Epithelial cell of esophagus (primary cell): ENCODE measurements at regions not wholly inside any gene's neighbourhood (a gene's known extent, or its start where the extent isn't known, plus 50 kb on each side); places are given as distances from the start of the nearest gene placed in this dataset.
"Not testable (repeated sequence)": the region's sequence is repeated elsewhere in the genome, so short reads cannot be mapped to it uniquely, and the experiment has no call there.

Experiments used
- DNase-seq: peaks from one replicate; pipeline ENCODE4 v3.0.0; 2010; ENCODE audit warnings: low read depth
- H3K4me3 ChIP-seq: 2 replicates; pipeline ENCODE4 v1.5.1; 2011; ENCODE audit warnings: mild to moderate bottlenecking, low read length, control low read depth
- CTCF ChIP-seq: IDR thresholded peaks from 2 replicates; pipeline ENCODE4 v1.5.1; 2011; ENCODE audit warnings: low read depth, mild to moderate bottlenecking, low read length, control low read depth, inconsistent platforms; ENCODE audit not compliant: insufficient read depth; ENCODE audit errors: missing control alignments

- TF ChIP-seq CTCF: peak; percentile 33
- DNase-seq: no peak
- H3K4me3 ChIP-seq: no peak overlapping the region
These were observed 197.3 kb upstream of the SDK2 start for GRCh38 chr17:73841431-73842060.

GRCh38 chr17:73847952-73848351 lies 203.7 kb upstream of the SDK2 start:
- H3K4me3 ChIP-seq: no peak overlapping the region
- DNase-seq: no peak
- no peak for TF ChIP-seq CTCF

- TF ChIP-seq CTCF: no peak
- DNase-seq: no peak
- H3K4me3 ChIP-seq: no peak overlapping the region
These were observed 206.2 kb upstream of the SDK2 start for GRCh38 chr17:73850426-73850825.

GRCh38 chr17:73851091-73851490 lies 206.8 kb upstream of the SDK2 start:
- TF ChIP-seq CTCF: no peak
- DNase-seq: no peak

GRCh38 chr17:73851921-73852320 lies 207.7 kb upstream of the SDK2 start:
- TF ChIP-seq CTCF: no peak

More at GRCh38 chr17:73851091-73851490, 206.8 kb upstream of the SDK2 start:
- H3K4me3 ChIP-seq: no peak overlapping the region

GRCh38 chr17:73855720-73856333 lies 211.6 kb upstream of the SDK2 start:
- no peak for DNase-seq
- no peak overlapping the region for H3K4me3 ChIP-seq
- TF ChIP-seq CTCF: no peak

More at GRCh38 chr17:73851921-73852320, 207.7 kb upstream of the SDK2 start:
- no peak overlapping the region for H3K4me3 ChIP-seq
- DNase-seq: no peak

- no peak for DNase-seq
- no peak overlapping the region for H3K4me3 ChIP-seq
- TF ChIP-seq CTCF: no peak
These were observed 212.3 kb upstream of the SDK2 start for GRCh38 chr17:73856556-73856955.

GRCh38 chr17:73859439-73860008 lies 215.3 kb upstream of the SDK2 start:
- H3K4me3 ChIP-seq, DNase-seq: not testable (repeated sequence)
